ENCODE measurements at regions not wholly inside any gene's neighbourhood (a gene's known extent, or its start where the extent isn't known, plus 50 kb on each side); places are given as distances from the start of the nearest gene placed in this dataset.
A peak's percentile ranks its signal among the peaks of the same experiment; 100 is the strongest.

GRCh38 chr11:71114124-71114851 lies 138.1 kb downstream of the SHANK2 start:
- no peak overlapping the region for H3K9ac ChIP-seq (ENCODE audit: low read length)
- H2BK5ac ChIP-seq (ENCODE audit: low read length) = no peak overlapping the region
- no peak overlapping the region for H3K18ac ChIP-seq (ENCODE audit: low read length)
- no peak overlapping the region for H2BK15ac ChIP-seq (replicated peaks; ENCODE audit: low read depth)
- H3K27me3 ChIP-seq (ENCODE audit: insufficient read depth, low read length, poor library complexity) = no peaks in the 10 kb centered on the region
- H3K4me1 ChIP-seq (ENCODE audit: control insufficient read depth, low read depth, low read length) = no peaks in the 10 kb centered on the region
- no peak overlapping the region for H3K4me2 ChIP-seq (ENCODE audit: low read length)
- no peak overlapping the region for H2BK120ac ChIP-seq (ENCODE audit: low read depth, low read length)
- H3K79me1 ChIP-seq (ENCODE audit: low read length) = no peaks in the 10 kb centered on the region
- H4K5ac ChIP-seq (ENCODE audit: low read length) = no peak overlapping the region
- H3K79me2 ChIP-seq (ENCODE audit: control insufficient read depth, insufficient read depth, low read length) = no peaks in the 10 kb centered on the region
- no peak overlapping the region for H3K4me3 ChIP-seq (ENCODE audit: low read length)
- H3K56ac ChIP-seq (ENCODE audit: low read length) = no peak overlapping the region
- H2AK5ac ChIP-seq (ENCODE audit: low read length) = no peak overlapping the region
- no peak overlapping the region for H3K23ac ChIP-seq (ENCODE audit: low read length)
- H3K27ac ChIP-seq (ENCODE audit: low read depth, low read length) = no peak overlapping the region
- no peak overlapping the region for H3K4ac ChIP-seq (ENCODE audit: low read depth, low read length)
- DNase-seq = no peak
- no CpG with 5 or more reads among the region's 12 CpGs for WGBS (ENCODE audit: extremely low coverage, insufficient coverage, low lambda C conversion rate)
- no peak overlapping the region for H4K8ac ChIP-seq (ENCODE audit: low read depth, low read length)
- H3K36me3 ChIP-seq (ENCODE audit: control insufficient read depth, insufficient read depth, low read length) = no peaks in the 10 kb centered on the region

- Histone ChIP-seq H3K79me1 (ENCODE audit: low read length) (no peaks in the 10 kb centered on the region), H3K4me3 (ENCODE audit: low read length) (no peak overlapping the region), H3K27ac (ENCODE audit: low read depth, low read length) (no peak overlapping the region), H3K4ac (ENCODE audit: low read depth, low read length) (no peak overlapping the region), H4K8ac (ENCODE audit: low read depth, low read length) (no peak overlapping the region), H2BK5ac (ENCODE audit: low read length) (no peak overlapping the region), H3K18ac (ENCODE audit: low read length) (no peak overlapping the region), H4K5ac (ENCODE audit: low read length) (no peak overlapping the region), H3K9ac (ENCODE audit: low read length) (no peak overlapping the region), H3K56ac (ENCODE audit: low read length) (no peak overlapping the region), H2BK15ac (replicated peaks; ENCODE audit: low read depth) (no peak overlapping the region), H3K79me2 (ENCODE audit: control insufficient read depth, insufficient read depth, low read length) (no peaks in the 10 kb centered on the region), H3K27me3 (ENCODE audit: insufficient read depth, low read length, poor library complexity) (no peaks in the 10 kb centered on the region), H2AK5ac (ENCODE audit: low read length) (no peak overlapping the region), H2BK120ac (ENCODE audit: low read depth, low read length) (no peak overlapping the region), H3K4me2 (ENCODE audit: low read length) (no peak overlapping the region), H3K23ac (ENCODE audit: low read length) (no peak overlapping the region), H3K36me3 (ENCODE audit: control insufficient read depth, insufficient read depth, low read length) (no peaks in the 10 kb centered on the region), H3K4me1 (ENCODE audit: control insufficient read depth, low read depth, low read length) (no peaks in the 10 kb centered on the region)
- DNase-seq = peak; percentile 9
- no CpG with 5 or more reads among the region's 16 CpGs for WGBS (ENCODE audit: extremely low coverage, insufficient coverage, low lambda C conversion rate)
Observed at GRCh38 chr11:71112990-71113389, 139.4 kb downstream of the SHANK2 start.

- H3K27me3 ChIP-seq (ENCODE audit: insufficient read depth, low read length, poor library complexity) = no peaks in the 10 kb centered on the region
- no peak for DNase-seq
- no peak overlapping the region for H2BK15ac ChIP-seq (replicated peaks; ENCODE audit: low read depth)
- no peak overlapping the region for H3K23ac ChIP-seq (ENCODE audit: low read length)
- H3K4me3 ChIP-seq (ENCODE audit: low read length) = no peak overlapping the region
- H3K27ac ChIP-seq (ENCODE audit: low read depth, low read length) = no peak overlapping the region
- no peaks in the 10 kb centered on the region for H3K79me1 ChIP-seq (ENCODE audit: low read length)
- H2BK120ac ChIP-seq (ENCODE audit: low read depth, low read length) = no peak overlapping the region
- H3K36me3 ChIP-seq (ENCODE audit: control insufficient read depth, insufficient read depth, low read length) = no peaks in the 10 kb centered on the region
- no peaks in the 10 kb centered on the region for H3K79me2 ChIP-seq (ENCODE audit: control insufficient read depth, insufficient read depth, low read length)
- no peak overlapping the region for H3K18ac ChIP-seq (ENCODE audit: low read length)
- no peak overlapping the region for H4K8ac ChIP-seq (ENCODE audit: low read depth, low read length)
- H3K4me2 ChIP-seq (ENCODE audit: low read length) = no peak overlapping the region
- H4K5ac ChIP-seq (ENCODE audit: low read length) = no peak overlapping the region
- no CpG with 5 or more reads among the region's 9 CpGs for WGBS (ENCODE audit: extremely low coverage, insufficient coverage, low lambda C conversion rate)
- no peaks in the 10 kb centered on the region for H3K4me1 ChIP-seq (ENCODE audit: control insufficient read depth, low read depth, low read length)
- no peak overlapping the region for H3K56ac ChIP-seq (ENCODE audit: low read length)
- no peak overlapping the region for H3K9ac ChIP-seq (ENCODE audit: low read length)
- no peak overlapping the region for H2AK5ac ChIP-seq (ENCODE audit: low read length)
- H3K4ac ChIP-seq (ENCODE audit: low read depth, low read length) = no peak overlapping the region
- H2BK5ac ChIP-seq (ENCODE audit: low read length) = no peak overlapping the region
Observed at GRCh38 chr11:71112454-71112853, 139.9 kb downstream of the SHANK2 start.

GRCh38 chr11:71109586-71109985 lies 142.8 kb downstream of the SHANK2 start:
- no peaks in the 10 kb centered on the region for H3K79me1 ChIP-seq (ENCODE audit: low read length)
- H4K8ac ChIP-seq (ENCODE audit: low read depth, low read length) = no peak overlapping the region
- no peak overlapping the region for H3K18ac ChIP-seq (ENCODE audit: low read length)
- H3K4me3 ChIP-seq (ENCODE audit: low read length) = no peak overlapping the region
- H3K9ac ChIP-seq (ENCODE audit: low read length) = no peak overlapping the region
- H2BK5ac ChIP-seq (ENCODE audit: low read length) = no peak overlapping the region
- no peaks in the 10 kb centered on the region for H3K27me3 ChIP-seq (ENCODE audit: insufficient read depth, low read length, poor library complexity)
- no peaks in the 10 kb centered on the region for H3K79me2 ChIP-seq (ENCODE audit: control insufficient read depth, insufficient read depth, low read length)
- H2AK5ac ChIP-seq (ENCODE audit: low read length) = no peak overlapping the region
- H3K4ac ChIP-seq (ENCODE audit: low read depth, low read length) = no peak overlapping the region
- WGBS (ENCODE audit: extremely low coverage, insufficient coverage, low lambda C conversion rate) = no CpG with 5 or more reads among the region's 13 CpGs
- no peak overlapping the region for H3K23ac ChIP-seq (ENCODE audit: low read length)
- H3K4me1 ChIP-seq (ENCODE audit: control insufficient read depth, low read depth, low read length) = no peaks in the 10 kb centered on the region
- no peak overlapping the region for H3K27ac ChIP-seq (ENCODE audit: low read depth, low read length)
- no peak overlapping the region for H4K5ac ChIP-seq (ENCODE audit: low read length)
- H3K36me3 ChIP-seq (ENCODE audit: control insufficient read depth, insufficient read depth, low read length) = no peaks in the 10 kb centered on the region
- no peak overlapping the region for H2BK120ac ChIP-seq (ENCODE audit: low read depth, low read length)
- no peak overlapping the region for H3K56ac ChIP-seq (ENCODE audit: low read length)
- H3K4me2 ChIP-seq (ENCODE audit: low read length) = no peak overlapping the region
- H2BK15ac ChIP-seq (replicated peaks; ENCODE audit: low read depth) = no peak overlapping the region
- DNase-seq = no peak

- no peak overlapping the region for H3K56ac ChIP-seq (ENCODE audit: low read length)
- H3K79me1 ChIP-seq (ENCODE audit: low read length) = no peaks in the 10 kb centered on the region
- H3K4me3 ChIP-seq (ENCODE audit: low read length) = no peak overlapping the region
- no peak overlapping the region for H3K4ac ChIP-seq (ENCODE audit: low read depth, low read length)
- H3K79me2 ChIP-seq (ENCODE audit: control insufficient read depth, insufficient read depth, low read length) = no peaks in the 10 kb centered on the region
- H2AK5ac ChIP-seq (ENCODE audit: low read length) = no peak overlapping the region
- H3K9ac ChIP-seq (ENCODE audit: low read length) = no peak overlapping the region
- no peak for DNase-seq
- H3K36me3 ChIP-seq (ENCODE audit: control insufficient read depth, insufficient read depth, low read length) = no peaks in the 10 kb centered on the region
- H4K5ac ChIP-seq (ENCODE audit: low read length) = no peak overlapping the region
- no CpG with 5 or more reads among the region's 9 CpGs for WGBS (ENCODE audit: extremely low coverage, insufficient coverage, low lambda C conversion rate)
- no peak overlapping the region for H2BK15ac ChIP-seq (replicated peaks; ENCODE audit: low read depth)
- H3K18ac ChIP-seq (ENCODE audit: low read length) = no peak overlapping the region
- H3K27ac ChIP-seq (ENCODE audit: low read depth, low read length) = no peak overlapping the region
- no peak overlapping the region for H4K8ac ChIP-seq (ENCODE audit: low read depth, low read length)
- H3K23ac ChIP-seq (ENCODE audit: low read length) = no peak overlapping the region
- no peaks in the 10 kb centered on the region for H3K4me1 ChIP-seq (ENCODE audit: control insufficient read depth, low read depth, low read length)
- no peak overlapping the region for H2BK5ac ChIP-seq (ENCODE audit: low read length)
- H3K4me2 ChIP-seq (ENCODE audit: low read length) = no peak overlapping the region
- no peak overlapping the region for H2BK120ac ChIP-seq (ENCODE audit: low read depth, low read length)
- H3K27me3 ChIP-seq (ENCODE audit: insufficient read depth, low read length, poor library complexity) = no peaks in the 10 kb centered on the region
Observed at GRCh38 chr11:71109186-71109585, 143.2 kb downstream of the SHANK2 start.

Data from mesendoderm (in vitro differentiated cells).